Naive thymus-derived CD4-positive, alpha-beta T cell (primary cell): ENCODE measurements at regions not wholly inside any gene's neighbourhood (a gene's known extent, or its start where the extent isn't known, plus 50 kb on each side); places are given as distances from the start of the nearest gene placed in this dataset.

Experiments
- ATAC-seq: fragments of 150-1000 bp; cut with Tn5 transposase; 2 replicates; pipeline ENCODE4 v1.10.0; 2021; ENCODE audit warnings: mild to moderate bottlenecking, moderate library complexity
- CTCF ChIA-PET: fragments of 350-600 bp; sonication (Branson Sonifier 250); formaldehyde crosslinking; loops from one replicate; lab custom pipeline; 2021; ENCODE audit warnings: antibody characterized with exemption; lab: Charles Lee
- POLR2A ChIA-PET: fragments of 350-600 bp; sonication (Branson Sonifier 250); formaldehyde crosslinking; loops from one replicate; lab custom pipeline; 2021; ENCODE audit warnings: antibody characterized with exemption, inconsistent platforms; lab: Charles Lee
- DNase-seq, 9 donors: peaks; one replicate each; pipeline versions ENCODE4 v3.0.0 to v3.0.0-alpha.2; 2020 to 2022; ENCODE audit warnings: mixed read lengths in 1 of 9
- H3K27ac ChIP-seq: one replicate; pipeline ENCODE4 v1.7.0; 2013; ENCODE audit warnings: mild to moderate bottlenecking, low read depth, low read length, moderate library complexity
- H3K27me3 ChIP-seq, 2 donors: one replicate each; pipeline ENCODE4 v1.7.0; 2013; ENCODE audit warnings: low read length in 2 of 2, mild to moderate bottlenecking in 2 of 2, moderate library complexity in 2 of 2; ENCODE audit not compliant: control insufficient read depth in 2 of 2, insufficient read depth in 2 of 2
- H3K36me3 ChIP-seq, 3 experiments: 1 replicate in 2 of 3; 2 replicates in 1 of 3; pipeline ENCODE4 v1.7.0; 2013; ENCODE audit warnings: low read length in 3 of 3, mild to moderate bottlenecking in 3 of 3, moderate library complexity in 1 of 3; ENCODE audit not compliant: insufficient read depth in 3 of 3, control insufficient read depth in 2 of 3
- H3K4me1 ChIP-seq, 2 donors: one replicate each; pipeline ENCODE4 v1.7.0; 2013; ENCODE audit warnings: low read length in 2 of 2, mild to moderate bottlenecking in 2 of 2, moderate library complexity in 1 of 2; ENCODE audit not compliant: control insufficient read depth in 2 of 2, insufficient read depth in 2 of 2
- H3K4me3 ChIP-seq: 2 replicates; pipeline ENCODE4 v1.7.0; 2013; ENCODE audit warnings: mild to moderate bottlenecking, low read length
- H3K9me3 ChIP-seq, 3 experiments: 1 replicate in 2 of 3; 2 replicates in 1 of 3; pipeline ENCODE4 v1.7.0; 2013; ENCODE audit warnings: low read length in 3 of 3; ENCODE audit not compliant: control insufficient read depth in 2 of 3
- H3K27ac Mint-ChIP-seq, 9 donors: one replicate each; pipeline ENCODE4 v1.8.0; 2020 to 2022; ENCODE audit warnings: mixed read lengths in 9 of 9, mild to moderate bottlenecking in 8 of 9, moderate library complexity in 5 of 9, inconsistent platforms in 2 of 9
- H3K27me3 Mint-ChIP-seq, 5 donors: one replicate each; pipeline ENCODE4 v1.8.0; 2021 to 2022; ENCODE audit warnings: mixed read lengths in 5 of 5, mild to moderate bottlenecking in 1 of 5
- H3K36me3 Mint-ChIP-seq, 5 donors: one replicate each; pipeline ENCODE4 v1.8.0; 2020 to 2022; ENCODE audit warnings: mixed read lengths in 5 of 5, mild to moderate bottlenecking in 3 of 5, inconsistent platforms in 1 of 5
- H3K4me1 Mint-ChIP-seq, 7 donors: one replicate each; pipeline ENCODE4 v1.8.0; 2020 to 2022; ENCODE audit warnings: mixed read lengths in 7 of 7, mild to moderate bottlenecking in 3 of 7, inconsistent platforms in 1 of 7
- H3K4me3 Mint-ChIP-seq, 10 donors: one replicate each; pipeline ENCODE4 v1.8.0; 2020 to 2022; ENCODE audit warnings: mild to moderate bottlenecking in 10 of 10, mixed read lengths in 10 of 10, moderate library complexity in 6 of 10, inconsistent platforms in 2 of 10
- H3K9me3 Mint-ChIP-seq, 11 donors: one replicate each; pipeline ENCODE4 v1.8.0; 2020 to 2022; ENCODE audit warnings: mixed read lengths in 11 of 11, mild to moderate bottlenecking in 4 of 11, inconsistent platforms in 1 of 11, moderate library complexity in 1 of 11
- intact Hi-C, 2 donors: fragments of 100-400 bp; cut with micrococcal nuclease; formaldehyde crosslinking; loops; one replicate each; pipeline ENCODE4 v1.15.1; 2023

GRCh38 chr20:48236000-48236970 lies 451.0 kb upstream of the SULF2 start:
- H3K9me3 ChIP-seq = peaks cover 0 to 5% (median 0%) of the 10 kb centered on the region in 3 experiments
- H3K27me3 ChIP-seq = no peaks in the 10 kb centered on the region
- no peak overlapping the region for H3K27ac ChIP-seq
- ATAC-seq = no peak
- Mint-ChIP-seq H3K4me3 (no peak overlapping the region), H3K9me3 (peaks cover 3 to 18% (median 10%) of the 10 kb centered on the region in 11 donors), H3K36me3 (peaks cover 0 to 4% (median 0%) of the 10 kb centered on the region in 5 donors), H3K27me3 (peaks cover 0 to 17% (median 4%) of the 10 kb centered on the region in 5 donors), H3K4me1 (no peaks in the 10 kb centered on the region), H3K27ac (no peak overlapping the region)
- intact Hi-C loops = no loop called here
- CTCF ChIA-PET = no interaction called here
- H3K4me1 ChIP-seq = no peaks in the 10 kb centered on the region
- no peak overlapping the region for H3K4me3 ChIP-seq
- no peaks in the 10 kb centered on the region for H3K36me3 ChIP-seq
- no peak for DNase-seq
- POLR2A ChIA-PET = no interaction called here

- DNase-seq = no peak
- Mint-ChIP-seq H3K27ac (no peak overlapping the region), H3K36me3 (peaks cover 0 to 4% (median 0%) of the 10 kb centered on the region in 5 donors), H3K9me3 (peaks cover 6 to 32% (median 12%) of the 10 kb centered on the region in 11 donors), H3K27me3 (peaks cover 0 to 18% (median 5%) of the 10 kb centered on the region in 5 donors), H3K4me3 (no peak overlapping the region), H3K4me1 (no peaks in the 10 kb centered on the region)
- POLR2A ChIA-PET = no interaction called here
- peaks cover 0 to 16% (median 0%) of the 10 kb centered on the region in 3 experiments for H3K9me3 ChIP-seq
- H3K4me1 ChIP-seq = no peaks in the 10 kb centered on the region
- H3K27me3 ChIP-seq = no peaks in the 10 kb centered on the region
- H3K4me3 ChIP-seq = no peak overlapping the region
- H3K27ac ChIP-seq = no peak overlapping the region
- no peaks in the 10 kb centered on the region for H3K36me3 ChIP-seq
- no peak for ATAC-seq
- intact Hi-C loops = no loop called here
- CTCF ChIA-PET = interaction anchor here (0.6 kb wide), 1 partner anchor 239 kb away, joined by 3 read pairs; no protein-coding TSS in a partner anchor
Measured at GRCh38 chr20:48234951-48235350, 449.7 kb upstream of the SULF2 start.

GRCh38 chr20:48231253-48231930 lies 446.1 kb upstream of the SULF2 start:
- CTCF ChIA-PET = no interaction called here
- no peaks in the 10 kb centered on the region for H3K27me3 ChIP-seq
- no peak overlapping the region for H3K4me3 ChIP-seq
- H3K4me3 Mint-ChIP-seq = no peak overlapping the region
- H3K27ac Mint-ChIP-seq = no peak overlapping the region
- no peak for ATAC-seq
- H3K9me3 ChIP-seq = peaks cover 0 to 22% (median 0%) of the 10 kb centered on the region in 3 experiments
- H3K27me3 Mint-ChIP-seq = peaks cover 0 to 13% (median 11%) of the 10 kb centered on the region in 5 donors
- no peaks in the 10 kb centered on the region for H3K4me1 Mint-ChIP-seq
- H3K4me1 ChIP-seq = no peaks in the 10 kb centered on the region
- peaks cover 0 to 9% (median 0%) of the 10 kb centered on the region in 5 donors for H3K36me3 Mint-ChIP-seq
- H3K9me3 Mint-ChIP-seq = peaks cover 6 to 45% (median 14%) of the 10 kb centered on the region in 11 donors
- POLR2A ChIA-PET = no interaction called here
- DNase-seq = no peak
- intact Hi-C loops = no loop called here
- H3K36me3 ChIP-seq = no peaks in the 10 kb centered on the region
- no peak overlapping the region for H3K27ac ChIP-seq

- no peak for DNase-seq
- Mint-ChIP-seq H3K27ac (no peak overlapping the region), H3K4me1 (no peaks in the 10 kb centered on the region), H3K9me3 (peaks cover 6 to 45% (median 14%) of the 10 kb centered on the region in 11 donors), H3K36me3 (peaks cover 0 to 9% (median 0%) of the 10 kb centered on the region in 5 donors), H3K27me3 (peaks cover 0 to 19% (median 11%) of the 10 kb centered on the region in 5 donors), H3K4me3 (no peak overlapping the region)
- Histone ChIP-seq H3K9me3 (peaks cover 0 to 22% (median 0%) of the 10 kb centered on the region in 3 experiments), H3K4me1 (no peaks in the 10 kb centered on the region), H3K27me3 (no peaks in the 10 kb centered on the region), H3K36me3 (no peaks in the 10 kb centered on the region), H3K27ac (no peak overlapping the region), H3K4me3 (no peak overlapping the region)
- intact Hi-C loops = no loop called here
- no peak for ATAC-seq
- ChIA-PET POLR2A (no interaction called here), CTCF (no interaction called here)
Measured at GRCh38 chr20:48230216-48230615, 444.9 kb upstream of the SULF2 start.

GRCh38 chr20:48227381-48227780 lies 442.1 kb upstream of the SULF2 start:
- Mint-ChIP-seq H3K4me1 (no peaks in the 10 kb centered on the region), H3K27ac (no peak overlapping the region), H3K9me3 (peaks cover 0 to 37% (median 9%) of the 10 kb centered on the region in 11 donors), H3K27me3 (peaks cover 0 to 32% (median 13%) of the 10 kb centered on the region in 5 donors), H3K36me3 (peaks cover 0 to 5% (median 0%) of the 10 kb centered on the region in 5 donors), H3K4me3 (no peak overlapping the region)
- intact Hi-C loops = no loop called here
- CTCF ChIA-PET = no interaction called here
- Histone ChIP-seq H3K36me3 (no peaks in the 10 kb centered on the region), H3K4me3 (no peak overlapping the region), H3K27me3 (no peaks in the 10 kb centered on the region), H3K9me3 (peaks cover 0 to 22% (median 0%) of the 10 kb centered on the region in 3 experiments), H3K4me1 (no peaks in the 10 kb centered on the region), H3K27ac (no peak overlapping the region)
- DNase-seq (no peak), ATAC-seq (no peak)
- POLR2A ChIA-PET = no interaction called here

GRCh38 chr20:48226642-48227041 lies 441.4 kb upstream of the SULF2 start:
- Mint-ChIP-seq H3K4me1 (no peaks in the 10 kb centered on the region), H3K27me3 (peaks cover 0 to 34% (median 13%) of the 10 kb centered on the region in 5 donors), H3K36me3 (peaks cover 0 to 5% (median 0%) of the 10 kb centered on the region in 5 donors), H3K4me3 (no peak overlapping the region), H3K27ac (no peak overlapping the region), H3K9me3 (peaks cover 0 to 30% (median 8%) of the 10 kb centered on the region in 11 donors)
- Histone ChIP-seq H3K9me3 (peaks cover 0 to 21% (median 0%) of the 10 kb centered on the region in 3 experiments), H3K27me3 (no peaks in the 10 kb centered on the region), H3K27ac (no peak overlapping the region), H3K4me3 (no peak overlapping the region), H3K4me1 (no peaks in the 10 kb centered on the region), H3K36me3 (no peaks in the 10 kb centered on the region)
- DNase-seq (no peak), ATAC-seq (no peak)
- ChIA-PET CTCF (no interaction called here), POLR2A (no interaction called here)
- intact Hi-C loops = no loop called here
